Prostate gland (tissue), 2 donors: ENCODE measurements at regions not wholly inside any gene's neighbourhood (a gene's known extent, or its start where the extent isn't known, plus 50 kb on each side); places are given as distances from the start of the nearest gene placed in this dataset.

ENCODE experiments used
- POLR2A ChIP-seq: fragments of 450-650 bp; IDR thresholded peaks from one replicate; pipeline ENCODE4 v1.6.1; 2016; ENCODE audit warnings: antibody characterized with exemption, mild to moderate bottlenecking
- POLR2AphosphoS5 ChIP-seq: sonication (generic); formaldehyde crosslinking; IDR thresholded peaks from one replicate; pipeline ENCODE4 v1.6.1; 2017; ENCODE audit warnings: antibody characterized with exemption
- TF ChIP-seq, protein P1 (sequence below), 4 experiments: fragments of 200-600 bp in 2 of 4; fragments of 450-650 bp in 2 of 4; sonication (generic) in 2 of 4; IDR thresholded peaks; 1 replicate in 3 of 4; 2 replicates in 1 of 4; pipeline ENCODE4 v1.5.1; 2016 to 2019; ENCODE audit warnings: antibody characterized with exemption in 4 of 4, mild to moderate bottlenecking in 2 of 4, moderate library complexity in 2 of 4

DNA sequence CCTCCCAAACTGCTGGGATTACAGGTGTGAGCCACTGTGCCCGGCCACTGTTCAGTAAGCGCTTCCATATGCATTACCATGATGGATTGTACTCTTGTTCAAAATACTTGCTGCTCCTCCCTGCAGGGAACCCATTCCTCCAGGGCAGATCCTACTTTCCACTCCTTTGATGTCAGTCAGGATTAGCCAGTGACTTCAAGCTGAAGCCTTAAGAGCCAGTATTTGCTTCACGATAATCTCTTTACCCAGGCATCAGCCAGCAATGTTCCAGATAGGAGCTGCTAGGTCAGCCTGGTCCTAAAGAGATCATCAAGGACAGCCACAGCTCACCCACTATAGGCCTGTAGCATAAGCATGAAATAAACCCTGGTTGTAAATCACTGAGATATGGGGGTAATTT lies 96.5 kb upstream of the UBE2E2 start:
- TF ChIP-seq, protein P1, sequence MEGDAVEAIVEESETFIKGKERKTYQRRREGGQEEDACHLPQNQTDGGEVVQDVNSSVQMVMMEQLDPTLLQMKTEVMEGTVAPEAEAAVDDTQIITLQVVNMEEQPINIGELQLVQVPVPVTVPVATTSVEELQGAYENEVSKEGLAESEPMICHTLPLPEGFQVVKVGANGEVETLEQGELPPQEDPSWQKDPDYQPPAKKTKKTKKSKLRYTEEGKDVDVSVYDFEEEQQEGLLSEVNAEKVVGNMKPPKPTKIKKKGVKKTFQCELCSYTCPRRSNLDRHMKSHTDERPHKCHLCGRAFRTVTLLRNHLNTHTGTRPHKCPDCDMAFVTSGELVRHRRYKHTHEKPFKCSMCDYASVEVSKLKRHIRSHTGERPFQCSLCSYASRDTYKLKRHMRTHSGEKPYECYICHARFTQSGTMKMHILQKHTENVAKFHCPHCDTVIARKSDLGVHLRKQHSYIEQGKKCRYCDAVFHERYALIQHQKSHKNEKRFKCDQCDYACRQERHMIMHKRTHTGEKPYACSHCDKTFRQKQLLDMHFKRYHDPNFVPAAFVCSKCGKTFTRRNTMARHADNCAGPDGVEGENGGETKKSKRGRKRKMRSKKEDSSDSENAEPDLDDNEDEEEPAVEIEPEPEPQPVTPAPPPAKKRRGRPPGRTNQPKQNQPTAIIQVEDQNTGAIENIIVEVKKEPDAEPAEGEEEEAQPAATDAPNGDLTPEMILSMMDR (IDR thresholded peaks at IDR 0.05), result no peak
- no peak for TF ChIP-seq POLR2A
- no peak for TF ChIP-seq POLR2AphosphoS5
